Activated CD8-positive, alpha-beta memory T cell treated with anti-CD3 and anti-CD28 coated beads for 36 hours (primary cell): ENCODE measurements at regions not wholly inside any gene's neighbourhood (a gene's known extent, or its start where the extent isn't known, plus 50 kb on each side); places are given as distances from the start of the nearest gene placed in this dataset.

ENCODE experiments used
- CTCF ChIA-PET: fragments of 350-600 bp; sonication (Branson Sonifier 250); formaldehyde crosslinking; loops from one replicate; lab custom pipeline; 2021; ENCODE audit warnings: antibody characterized with exemption; lab: Charles Lee
- POLR2A ChIA-PET: fragments of 350-600 bp; sonication (Branson Sonifier 250); formaldehyde crosslinking; loops from one replicate; lab custom pipeline; 2021; ENCODE audit warnings: antibody characterized with exemption; lab: Charles Lee

GRCh38 chr5:109943701-109944235, 254.0 kb downstream of the MAN2A1 start:
- ChIA-PET CTCF (no interaction called here), POLR2A (no interaction called here)

DNA sequence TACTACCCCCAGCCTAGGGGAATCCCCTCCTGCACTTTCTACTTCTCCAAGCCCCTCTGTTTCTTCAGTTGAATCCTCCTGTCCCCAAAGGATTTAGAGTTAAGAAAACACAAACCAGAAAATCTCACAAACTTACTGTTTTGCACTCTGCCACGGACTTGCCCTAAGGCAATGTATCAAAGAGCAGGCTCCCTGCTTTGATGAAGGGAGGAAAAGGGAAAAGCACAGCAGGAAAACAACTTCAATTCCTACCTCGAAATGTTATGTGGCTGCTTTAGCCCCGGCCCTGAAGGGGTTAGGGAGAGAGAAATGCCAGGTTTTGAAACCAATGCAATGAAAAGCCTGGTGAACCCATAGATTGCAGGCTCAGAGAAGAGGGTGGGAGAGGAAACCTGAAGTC, 254.7 kb downstream of the MAN2A1 start:
- POLR2A ChIA-PET: no interaction called here
- CTCF ChIA-PET: no interaction called here

DNA sequence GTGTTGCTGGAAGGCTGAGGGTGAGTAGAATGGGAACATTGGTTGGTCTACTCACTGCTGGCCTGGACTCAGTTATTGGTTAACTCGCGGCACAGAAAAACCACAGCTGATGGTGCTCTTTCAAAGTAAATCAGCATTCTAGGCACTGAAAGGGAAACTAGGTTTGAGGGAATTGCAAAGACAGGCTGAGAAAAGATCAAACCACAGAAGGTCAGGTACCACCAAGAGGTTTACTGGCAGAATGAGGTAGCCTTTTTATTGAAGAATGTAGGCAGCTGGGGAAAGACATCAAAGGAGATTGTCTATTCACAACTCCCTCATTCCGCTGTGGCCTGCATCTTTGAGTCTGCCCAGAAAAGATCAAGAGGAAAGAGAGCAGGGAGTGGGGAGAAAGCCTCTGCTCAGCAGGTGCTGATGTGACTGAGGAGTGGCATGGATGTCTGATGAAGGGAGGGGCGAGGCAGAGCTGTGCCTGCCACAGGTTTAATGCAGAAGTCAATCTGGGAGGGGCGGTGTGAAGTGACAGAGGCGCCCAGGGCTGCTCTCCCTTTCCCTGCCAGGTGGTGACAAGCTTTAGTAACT, 255.5 kb downstream of the MAN2A1 start:
- POLR2A ChIA-PET: no interaction called here
- CTCF ChIA-PET: no interaction called here

DNA sequence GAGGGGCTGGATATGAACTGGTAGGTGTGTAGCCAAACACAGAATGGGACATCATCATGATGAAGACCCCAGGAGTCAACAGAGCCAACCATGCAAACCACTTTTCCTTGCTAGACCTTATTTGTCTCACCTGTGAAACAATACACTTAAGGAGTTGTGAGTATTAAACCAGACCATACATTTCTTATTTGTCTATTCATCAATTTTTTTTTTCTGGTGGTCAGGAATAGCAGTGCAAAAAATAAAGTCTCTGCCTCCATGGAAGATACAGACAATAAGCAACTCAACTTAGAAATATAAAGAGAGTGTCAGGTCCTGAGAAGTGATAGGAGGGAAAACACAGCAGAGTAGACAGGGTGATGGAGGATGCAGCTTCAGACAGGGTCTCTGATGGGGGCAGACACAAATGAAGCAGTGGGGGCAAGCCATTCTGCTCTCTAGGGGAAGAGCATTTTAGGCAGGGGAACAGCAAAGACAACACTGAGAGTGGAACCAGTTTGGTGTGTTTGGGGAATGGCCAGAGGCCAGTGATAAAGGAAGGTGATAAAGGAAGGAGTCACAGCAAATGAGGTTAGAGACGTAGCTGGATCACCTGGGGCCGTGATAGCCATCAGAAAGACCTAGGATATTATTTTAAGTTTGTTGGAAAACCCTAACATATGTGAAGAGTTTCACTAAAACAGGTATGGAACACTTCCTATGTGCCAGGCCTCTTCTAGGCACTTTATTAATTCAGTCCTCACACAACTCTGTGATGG, 256.2 kb downstream of the MAN2A1 start:
- CTCF ChIA-PET: no interaction called here
- POLR2A ChIA-PET: no interaction called here

DNA sequence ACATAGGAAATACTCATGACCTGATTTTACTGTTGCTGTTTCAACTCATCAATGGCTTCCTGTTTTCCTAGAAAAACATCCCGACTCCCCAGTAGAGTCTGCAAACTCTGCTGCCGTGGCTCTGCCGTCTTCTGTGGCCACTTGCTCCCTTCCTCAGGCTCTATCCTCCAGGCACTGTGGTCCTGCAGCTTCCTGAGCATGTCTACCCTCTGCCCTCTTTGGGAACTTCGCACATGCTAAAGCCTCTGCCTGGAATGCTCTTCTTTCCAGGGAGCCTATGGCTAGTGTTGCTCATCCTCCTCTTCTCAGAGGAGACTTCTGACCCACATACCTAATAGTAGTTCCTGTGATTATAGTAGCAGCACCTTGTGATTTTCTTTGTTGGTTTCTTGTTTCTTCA, 256.9 kb downstream of the MAN2A1 start:
- CTCF ChIA-PET: no interaction called here
- POLR2A ChIA-PET: no interaction called here

DNA sequence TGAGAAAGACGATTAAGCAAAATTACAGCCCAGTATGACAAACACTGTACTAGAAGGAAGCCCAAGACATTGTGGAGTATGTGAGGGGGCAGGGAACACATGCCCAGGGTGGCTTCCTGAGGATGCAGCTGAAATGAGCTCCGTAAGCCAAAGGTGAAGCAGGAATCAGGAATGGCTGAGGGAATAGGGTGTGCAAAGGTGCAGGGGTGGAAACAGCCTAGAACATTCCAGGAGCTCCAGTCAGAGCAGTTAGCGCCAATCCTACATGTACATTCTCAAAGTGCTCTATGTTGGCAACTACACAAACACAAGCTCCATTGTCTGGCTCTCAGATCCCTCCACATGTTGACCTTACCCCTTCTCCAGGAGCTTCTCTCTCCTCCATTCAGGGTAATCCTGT, 257.9 kb downstream of the MAN2A1 start:
- POLR2A ChIA-PET: no interaction called here
- CTCF ChIA-PET: no interaction called here

- ChIA-PET CTCF (no interaction called here), POLR2A (no interaction called here)
Observed at GRCh38 chr5:109950634-109951033, 260.9 kb downstream of the MAN2A1 start.

- POLR2A ChIA-PET: no interaction called here
- CTCF ChIA-PET: no interaction called here
Observed at GRCh38 chr5:109951348-109951747, 261.6 kb downstream of the MAN2A1 start.

DNA sequence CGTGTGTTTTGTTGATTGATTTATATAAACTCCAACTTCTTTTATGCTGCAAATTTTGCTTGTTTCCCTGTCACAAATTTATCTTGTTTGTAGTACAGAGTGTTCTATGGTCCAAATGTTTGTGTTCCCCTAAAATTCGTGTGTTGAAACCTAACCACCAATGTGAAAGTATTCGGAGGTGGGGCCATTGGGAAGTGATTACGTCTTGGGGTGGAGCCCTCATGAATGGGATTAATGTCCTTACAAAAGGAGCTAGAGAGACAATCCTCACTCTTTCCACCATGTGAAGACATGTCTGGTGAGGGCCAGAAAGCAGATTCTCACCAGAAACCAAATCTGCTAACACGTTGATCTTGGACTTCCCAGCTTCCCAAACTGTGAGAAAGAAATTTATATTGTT, 262.0 kb downstream of the MAN2A1 start:
- ChIA-PET POLR2A (no interaction called here), CTCF (no interaction called here)

GRCh38 chr5:109953761-109954160, 264.0 kb downstream of the MAN2A1 start:
- ChIA-PET POLR2A (no interaction called here), CTCF (no interaction called here)

GRCh38 chr5:109956884-109957283, 267.2 kb downstream of the MAN2A1 start:
- POLR2A ChIA-PET: no interaction called here
- CTCF ChIA-PET: no interaction called here

GRCh38 chr5:109958082-109958481, 268.4 kb downstream of the MAN2A1 start:
- CTCF ChIA-PET: no interaction called here
- POLR2A ChIA-PET: no interaction called here

DNA sequence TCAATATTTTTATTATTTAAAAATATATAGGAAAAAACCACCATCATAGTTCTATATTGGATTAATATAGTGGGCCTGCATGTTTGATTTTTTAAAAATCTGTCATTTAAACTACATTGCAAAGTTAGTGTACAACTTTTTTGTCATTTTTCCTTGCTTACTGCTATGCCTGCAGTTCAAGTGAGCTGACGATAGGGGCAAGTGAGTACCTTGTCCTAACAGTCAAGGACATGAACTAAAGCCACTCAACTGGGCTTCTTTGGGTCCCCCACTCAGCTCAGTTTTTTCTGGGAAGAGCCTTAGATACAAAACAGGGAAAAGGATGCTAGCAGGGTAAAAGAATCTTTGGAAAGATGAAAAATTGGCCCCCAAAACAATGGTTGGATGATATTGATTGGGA, 269.9 kb downstream of the MAN2A1 start:
- CTCF ChIA-PET: no interaction called here
- POLR2A ChIA-PET: no interaction called here

DNA sequence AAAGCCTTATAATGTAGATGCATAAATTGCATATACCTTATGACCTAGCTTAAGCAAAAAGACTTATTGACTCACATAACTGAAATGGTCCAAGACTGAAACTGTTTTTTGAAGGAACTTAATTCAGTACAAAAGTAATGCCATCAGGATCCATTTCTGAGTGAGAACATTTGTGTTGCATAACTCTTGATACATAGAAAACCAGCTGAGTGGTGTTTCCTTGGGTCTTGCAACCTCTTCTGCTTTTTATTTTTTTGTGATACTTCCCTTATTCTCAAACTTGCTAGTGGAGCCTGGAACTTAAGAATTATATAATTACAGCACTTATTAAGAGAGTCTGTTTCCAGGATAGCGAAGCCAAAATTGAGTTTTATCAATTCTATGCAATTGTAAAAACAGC, 272.0 kb downstream of the MAN2A1 start:
- POLR2A ChIA-PET: no interaction called here

GRCh38 chr5:109962882-109963603, 273.3 kb downstream of the MAN2A1 start:
- ChIA-PET CTCF (no interaction called here), POLR2A (no interaction called here)

More for the DNA sequence above, 272.0 kb downstream of the MAN2A1 start:
- CTCF ChIA-PET: no interaction called here

GRCh38 chr5:109964136-109964535, 274.4 kb downstream of the MAN2A1 start:
- CTCF ChIA-PET: no interaction called here
- POLR2A ChIA-PET: no interaction called here

DNA sequence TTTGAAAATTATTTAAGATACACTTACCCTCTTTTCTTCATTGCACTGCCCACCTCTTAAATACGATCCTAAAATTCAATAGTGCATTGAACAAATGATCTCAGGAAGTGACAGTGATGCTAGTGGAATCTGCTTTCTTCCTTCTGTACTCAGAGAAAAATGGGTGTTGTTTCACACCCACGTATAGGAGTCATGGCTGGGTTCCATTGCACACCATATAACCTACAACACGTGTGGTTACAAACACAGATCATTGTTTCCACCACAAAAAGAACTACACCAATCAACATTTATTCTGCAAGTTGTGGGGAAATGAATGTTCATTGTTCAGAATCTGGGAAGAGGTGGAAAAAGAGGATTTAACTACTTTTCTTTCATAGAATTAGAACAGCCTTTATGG, 275.9 kb downstream of the MAN2A1 start:
- ChIA-PET CTCF (no interaction called here), POLR2A (no interaction called here)

DNA sequence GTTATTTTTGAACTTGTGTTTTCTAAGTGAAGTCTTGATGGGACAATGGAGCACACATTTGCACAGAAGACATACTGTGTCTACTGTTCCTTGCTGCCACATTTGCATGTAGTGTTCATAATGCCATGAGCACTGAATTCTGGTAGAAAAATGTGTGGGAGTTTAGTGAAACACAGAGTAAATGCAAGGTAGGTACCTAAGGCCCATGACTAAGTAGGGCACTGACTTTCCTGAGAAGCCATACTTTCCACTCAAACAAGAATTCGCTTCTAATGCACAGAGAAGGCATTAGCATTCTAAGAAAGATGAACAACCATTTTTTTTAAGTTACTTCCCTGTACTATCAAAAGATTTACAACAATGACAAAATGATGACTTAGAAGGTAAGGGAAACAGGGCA, 282.2 kb downstream of the MAN2A1 start:
- ChIA-PET POLR2A (no interaction called here), CTCF (no interaction called here)

DNA sequence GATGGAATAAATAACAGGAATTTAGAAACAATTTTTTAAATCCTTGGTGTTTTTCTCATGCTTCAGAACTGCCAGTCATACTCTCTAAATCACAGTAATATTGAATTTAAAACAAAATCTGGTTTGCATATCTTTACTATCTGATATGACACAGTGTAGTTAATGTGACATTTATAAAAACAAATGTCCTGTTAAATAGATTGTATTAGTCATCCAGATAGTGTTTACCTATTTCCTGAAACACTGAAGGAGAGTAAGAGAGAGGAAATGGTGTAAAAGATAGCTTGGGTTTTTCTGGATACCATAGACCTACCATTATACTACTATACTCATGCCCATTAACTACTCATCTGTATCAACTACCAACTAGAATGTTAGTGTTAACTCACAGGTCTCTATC, 292.3 kb downstream of the MAN2A1 start:
- POLR2A ChIA-PET: no interaction called here
- CTCF ChIA-PET: no interaction called here

DNA sequence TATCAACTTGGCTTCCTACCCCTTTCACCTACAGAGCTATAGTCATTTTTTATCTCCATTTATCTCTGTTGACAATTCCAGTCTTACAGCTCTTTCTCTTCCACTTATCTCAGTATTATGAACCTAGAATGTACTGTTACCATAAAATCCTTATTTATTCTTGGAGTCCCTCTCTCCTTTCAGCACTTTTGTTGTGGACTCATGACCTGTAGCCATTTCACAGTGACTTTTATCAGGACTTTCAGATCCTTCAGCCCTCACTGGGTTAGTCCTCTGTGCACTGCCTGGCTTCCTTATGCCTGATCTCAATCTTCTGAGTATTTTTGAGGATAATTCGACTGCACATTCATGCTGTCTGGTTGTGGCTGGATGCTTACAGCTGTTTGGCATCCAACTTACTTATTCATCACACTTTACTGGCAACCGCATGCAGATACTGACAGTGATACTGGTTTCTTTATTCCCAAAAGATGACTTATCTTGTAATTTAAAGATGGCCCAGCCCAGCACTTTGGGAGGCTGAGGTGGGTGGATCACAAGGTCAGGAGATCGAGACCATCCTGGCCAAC, 293.3 kb downstream of the MAN2A1 start:
- ChIA-PET CTCF (no interaction called here), POLR2A (no interaction called here)
